Cerebellar nuclear complex (tissue), 1 donor: ENCODE measurements at regions not wholly inside any gene's neighbourhood (a gene's known extent, or its start where the extent isn't known, plus 50 kb on each side); places are given as distances from the start of the nearest gene placed in this dataset.

Source experiments
- DNase-seq, 2 experiments: peaks; one replicate each; lab custom pipeline; 2025; lab: John Stamatoyannopoulos, UW

- DNase-seq = no peak
These were observed 361.6 kb upstream of the MARCKS start for GRCh38 chr6:113495521-113495920.

GRCh38 chr6:113496166-113496565 is 361.0 kb upstream of the MARCKS start:
- no peak for DNase-seq

GRCh38 chr6:113500221-113500620 is 356.9 kb upstream of the MARCKS start:
- no peak for DNase-seq

DNA sequence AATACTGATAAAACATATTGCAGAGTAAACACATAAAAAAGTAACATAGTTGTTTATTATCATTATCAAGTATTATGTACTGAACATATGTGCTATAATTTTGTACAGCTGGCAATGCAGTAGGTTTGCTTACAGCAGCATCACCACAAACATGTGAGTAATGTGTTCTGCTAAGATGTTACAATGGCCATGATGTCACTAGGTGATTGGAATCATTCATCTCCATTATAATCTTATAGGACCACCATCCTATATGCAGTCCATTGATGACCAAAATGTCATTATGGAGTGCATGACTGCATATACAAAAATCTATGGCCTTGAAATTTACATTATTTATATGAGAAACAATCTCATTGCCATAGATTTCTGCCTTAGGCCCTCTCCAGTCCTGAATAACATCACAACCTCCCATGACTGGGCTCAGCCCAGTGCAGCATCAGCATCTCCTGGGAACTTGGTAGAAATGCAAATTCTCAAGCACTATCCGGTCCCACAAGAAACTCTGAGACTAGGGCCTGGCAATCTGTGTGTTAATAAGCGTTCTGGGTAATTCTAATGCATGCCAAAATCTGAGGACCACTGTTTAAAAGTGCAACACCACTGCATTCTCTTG is 352.0 kb upstream of the MARCKS start:
- DNase-seq = no peak

DNA sequence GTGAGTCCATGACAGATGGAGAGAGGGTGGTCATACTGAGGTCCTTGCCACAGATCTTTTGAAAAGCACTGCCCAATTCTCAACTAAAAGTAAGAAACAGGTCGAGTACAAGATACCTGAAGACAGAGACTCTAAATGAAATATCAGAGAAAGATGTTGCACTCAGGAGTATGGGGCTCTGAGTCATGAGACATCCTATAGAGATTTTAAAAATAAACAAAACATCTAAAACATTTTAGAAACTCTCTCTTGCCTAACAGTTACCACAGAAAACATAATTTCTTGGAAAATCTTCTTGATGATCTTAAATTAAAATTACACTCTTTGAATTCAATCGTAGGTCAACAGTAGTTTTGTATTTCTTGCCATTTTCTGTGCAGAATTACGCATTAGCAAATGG is 348.9 kb upstream of the MARCKS start:
- DNase-seq = no peak

DNA sequence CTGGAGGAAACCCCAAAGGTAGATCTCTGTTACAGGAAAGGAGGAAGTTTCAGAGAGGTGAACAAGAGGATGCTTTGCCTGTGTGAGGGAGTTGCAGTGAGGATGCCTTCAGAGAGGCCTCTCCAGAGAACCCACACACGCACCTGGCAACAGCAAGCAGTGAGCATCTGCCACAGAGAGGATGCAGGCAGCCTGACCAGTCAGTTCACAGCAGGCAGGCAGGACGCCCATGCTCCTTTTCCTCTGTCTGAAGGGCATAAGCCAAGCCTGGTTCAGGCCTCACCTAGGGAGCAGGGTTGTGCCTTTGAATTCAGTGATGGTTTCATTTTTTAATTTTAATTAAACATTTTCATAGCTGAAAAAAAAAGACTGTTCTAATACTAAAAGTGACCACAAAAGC is 346.0 kb upstream of the MARCKS start:
- DNase-seq = no peak

GRCh38 chr6:113512576-113512975 is 344.6 kb upstream of the MARCKS start:
- DNase-seq = no peak

GRCh38 chr6:113513086-113513485 is 344.1 kb upstream of the MARCKS start:
- no peak for DNase-seq

DNA sequence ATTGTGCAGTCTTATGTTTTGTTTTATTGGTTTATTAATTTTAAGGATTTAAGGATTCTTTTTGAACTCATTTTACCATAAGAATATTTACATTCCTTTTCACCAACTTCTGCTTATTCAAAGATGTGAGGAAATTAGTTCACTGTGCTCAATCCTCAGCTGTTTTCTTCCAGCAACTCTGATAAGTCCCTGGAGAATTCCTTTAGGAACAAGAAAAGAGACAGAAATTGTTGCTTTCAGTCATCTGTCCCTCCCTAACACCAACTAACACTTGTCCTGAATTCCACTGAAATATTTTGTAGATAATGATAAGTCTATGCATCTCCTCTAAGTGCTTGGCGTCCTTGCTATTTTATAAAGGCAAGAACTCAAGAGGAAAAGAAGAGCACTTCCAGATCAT is 334.8 kb upstream of the MARCKS start:
- no peak for DNase-seq

DNA sequence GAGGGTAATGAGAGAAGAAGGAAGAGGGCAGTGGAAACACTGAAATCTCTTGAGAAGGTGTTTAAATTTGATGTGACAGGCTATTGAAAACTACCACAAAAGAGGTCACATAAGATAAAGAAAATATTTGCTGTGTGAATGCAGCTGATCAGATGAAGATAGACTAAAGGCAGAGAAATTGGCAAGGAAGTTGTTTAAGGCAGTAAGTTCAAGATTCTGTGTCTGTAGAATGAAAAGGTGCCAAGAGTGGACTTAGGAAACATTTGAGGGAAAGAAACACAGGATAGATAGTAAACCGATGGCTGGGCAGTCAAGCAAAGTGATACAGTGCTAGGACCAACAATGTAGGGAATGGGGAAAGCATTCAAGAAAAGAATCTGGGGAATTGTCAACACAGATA is 332.3 kb upstream of the MARCKS start:
- DNase-seq = no peak

GRCh38 chr6:113526553-113526952 is 330.6 kb upstream of the MARCKS start:
- DNase-seq = no peak

DNA sequence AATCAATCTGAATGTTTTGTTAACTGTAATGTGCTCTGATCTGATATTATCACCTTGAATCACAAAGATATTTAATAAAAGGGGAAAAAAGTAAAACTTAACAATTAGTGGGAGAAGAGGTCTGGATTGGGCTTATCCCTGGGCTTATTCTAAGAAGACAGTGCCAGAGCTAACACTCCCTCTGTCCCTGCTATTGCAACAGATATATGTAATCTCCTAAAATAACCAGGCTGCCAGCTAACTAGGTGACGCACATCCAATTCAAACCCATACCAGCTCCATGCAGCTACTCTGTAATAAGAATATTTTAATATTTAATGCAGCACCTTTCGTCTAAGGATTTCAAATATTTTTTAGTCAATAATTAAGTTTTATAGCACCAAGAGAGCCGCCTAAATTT is 330.1 kb upstream of the MARCKS start:
- DNase-seq = no peak

DNA sequence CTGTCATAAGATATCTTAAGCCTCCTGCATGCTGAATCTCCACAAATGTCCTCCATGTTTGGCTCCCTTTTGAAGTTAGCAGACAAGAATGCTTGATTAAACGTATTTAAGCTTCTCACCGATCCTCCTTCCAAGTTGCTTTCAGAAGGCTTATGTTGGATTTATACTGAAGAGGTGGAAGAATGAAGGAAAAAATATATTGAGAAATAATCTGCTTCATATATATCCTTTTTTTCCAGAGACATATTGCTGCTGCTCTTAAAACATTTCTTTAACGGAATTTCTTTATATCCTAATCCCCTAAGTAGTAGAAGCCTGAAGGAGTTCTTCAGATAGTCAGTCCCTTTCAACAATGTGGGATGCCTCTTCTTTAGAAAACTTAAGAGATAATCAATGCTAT is 329.0 kb upstream of the MARCKS start:
- no peak for DNase-seq

GRCh38 chr6:113529196-113529595 is 327.9 kb upstream of the MARCKS start:
- no peak for DNase-seq

GRCh38 chr6:113529879-113530278 is 327.3 kb upstream of the MARCKS start:
- DNase-seq = no peak

DNA sequence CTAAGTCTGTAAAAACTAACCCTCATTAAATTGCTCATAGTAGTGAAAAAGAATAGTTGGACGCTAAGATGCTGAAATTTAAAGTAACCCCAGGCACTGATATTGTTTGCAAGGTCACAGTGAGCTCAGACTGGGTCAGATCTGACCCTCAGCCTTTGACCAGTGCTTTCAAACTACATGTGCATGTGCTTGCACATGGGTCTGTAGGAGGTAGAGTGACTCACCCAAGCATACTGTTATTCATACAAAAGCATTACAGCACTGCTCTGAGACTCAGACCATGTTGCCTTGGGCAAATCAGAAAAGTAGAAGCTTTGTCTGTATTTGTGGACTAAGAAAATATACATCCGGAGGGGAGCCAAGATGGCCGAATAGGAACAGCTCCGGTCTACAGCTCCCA is 326.4 kb upstream of the MARCKS start:
- DNase-seq = no peak

DNA sequence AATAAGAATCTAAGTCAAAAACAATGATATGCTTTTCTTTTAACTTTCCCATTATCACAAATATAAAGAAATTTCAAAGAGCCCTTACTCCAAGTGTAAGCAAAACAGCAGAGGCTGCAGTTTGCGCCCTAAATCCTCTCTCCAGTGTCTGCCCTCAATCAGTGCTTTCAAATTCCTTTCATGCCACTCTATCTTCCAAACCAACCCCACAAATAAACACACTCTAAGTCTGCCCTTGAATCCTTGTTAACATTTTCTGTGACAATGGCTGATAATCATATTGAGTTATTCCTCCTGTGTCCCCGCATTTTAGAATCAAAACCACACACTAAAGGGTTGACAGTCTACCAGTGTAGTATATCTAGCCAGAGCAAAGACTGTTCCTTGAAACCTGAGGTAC is 317.9 kb upstream of the MARCKS start:
- DNase-seq = no peak

DNA sequence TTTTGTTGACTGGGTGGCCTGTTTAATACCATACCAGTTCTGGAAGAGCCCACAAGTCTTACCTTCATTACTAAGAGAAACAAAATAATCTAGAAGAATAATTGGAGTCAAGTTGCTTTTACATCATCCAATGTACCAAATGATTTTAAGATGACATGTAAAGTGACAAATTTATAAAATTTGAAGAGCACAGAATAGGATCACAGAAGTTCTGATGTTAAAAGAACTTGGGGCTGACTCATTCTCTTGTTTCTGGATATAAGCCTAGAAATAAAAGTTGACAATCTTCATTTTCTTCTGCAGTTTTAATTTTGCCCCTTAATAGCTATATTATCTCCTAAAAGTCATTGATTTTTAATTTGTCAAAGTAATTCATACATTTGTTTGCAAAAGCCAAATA is 317.5 kb upstream of the MARCKS start:
- no peak for DNase-seq

GRCh38 chr6:113540466-113540865 is 316.7 kb upstream of the MARCKS start:
- no peak for DNase-seq

DNA sequence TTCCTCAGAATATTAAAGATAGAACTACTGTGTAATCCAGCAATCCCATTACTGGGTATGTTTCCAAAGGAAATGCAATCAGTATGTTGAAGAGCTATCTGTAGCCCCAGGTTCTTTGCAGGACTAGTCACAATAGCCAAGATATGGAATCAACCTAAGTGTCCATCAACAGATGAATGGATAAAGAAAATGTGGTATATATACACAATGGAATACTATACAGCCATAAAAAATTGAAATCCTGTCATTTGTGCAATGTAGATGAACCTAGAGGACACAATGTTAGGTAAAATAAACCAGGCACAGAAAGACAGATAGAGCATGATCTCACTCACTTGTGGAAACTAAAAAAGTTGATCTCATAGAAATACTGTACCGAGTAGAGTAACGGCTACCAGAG is 306.0 kb upstream of the MARCKS start:
- DNase-seq = no peak

- no peak for DNase-seq
These were observed 300.4 kb upstream of the MARCKS start for GRCh38 chr6:113556775-113557174.

GRCh38 chr6:113558431-113558830 is 298.7 kb upstream of the MARCKS start:
- DNase-seq = no peak

DNA sequence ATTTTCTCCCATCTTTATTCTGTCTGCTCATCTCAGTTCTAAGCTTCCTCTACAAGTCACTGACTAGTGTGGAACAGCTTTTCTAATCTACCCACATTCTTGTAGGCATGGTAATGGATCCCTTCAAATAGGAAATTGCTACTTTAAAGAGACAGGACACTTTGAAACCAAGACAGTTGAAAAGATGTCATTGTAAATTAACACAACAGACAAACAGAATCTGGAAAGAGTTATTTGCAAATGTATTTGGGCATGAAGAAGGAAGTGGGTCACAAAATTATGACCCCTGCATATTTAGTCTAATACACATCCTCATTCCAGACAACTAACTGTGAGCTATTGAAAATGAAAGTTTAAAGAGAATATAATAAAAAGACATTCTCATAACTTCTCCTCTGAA is 298.2 kb upstream of the MARCKS start:
- DNase-seq = no peak

DNA sequence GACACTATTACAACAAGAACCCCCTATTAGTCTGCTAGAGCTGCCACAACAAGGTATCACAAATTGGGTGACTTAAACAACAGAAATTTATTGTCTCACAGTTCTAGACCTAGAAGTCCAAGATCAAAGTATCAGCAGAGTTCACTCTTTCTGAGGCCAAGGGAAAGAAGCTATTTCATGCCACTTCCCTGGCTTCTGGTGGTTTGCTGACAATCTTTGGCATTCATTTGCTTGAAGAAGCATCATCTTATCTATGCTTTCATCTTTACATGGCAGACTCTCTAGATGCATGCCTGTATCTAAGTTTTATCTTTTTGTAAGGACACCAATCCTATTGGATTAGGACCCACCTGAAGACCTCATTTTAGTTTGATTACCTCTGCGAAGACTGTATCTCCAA is 296.8 kb upstream of the MARCKS start:
- DNase-seq = no peak

DNA sequence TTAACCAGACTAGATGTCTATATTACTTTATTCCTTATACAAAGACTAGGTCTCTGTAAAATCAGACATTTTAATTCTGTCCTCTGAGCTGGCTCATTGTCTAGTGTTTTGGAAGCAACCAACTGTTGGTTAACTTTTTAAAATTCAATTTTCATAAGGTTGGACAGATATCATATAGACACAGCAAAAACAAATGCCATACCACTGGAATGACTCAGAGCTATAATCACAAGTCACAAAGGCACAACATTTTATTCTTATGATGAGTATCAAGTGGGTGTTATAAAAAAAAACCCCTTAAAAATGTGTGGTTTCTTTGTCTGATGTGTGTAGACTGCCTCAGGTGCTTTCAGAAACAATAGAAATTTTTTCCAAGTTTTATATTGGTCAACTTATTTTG is 296.2 kb upstream of the MARCKS start:
- no peak for DNase-seq
